Fibroblast of lung (primary cell): ENCODE measurements at regions not wholly inside any gene's neighbourhood (a gene's known extent, or its start where the extent isn't known, plus 50 kb on each side); places are given as distances from the start of the nearest gene placed in this dataset.

Experiments
- CTCF ChIP-seq, 2 donors: IDR thresholded peaks in 1 of 2; conservative IDR thresholded peaks in 1 of 2; 1 replicate in 1 of 2; 2 replicates in 1 of 2; pipeline ENCODE4 v1.5.1; 2011 to 2012; ENCODE audit warnings: low read length in 2 of 2, control low read depth in 1 of 2, inconsistent platforms in 1 of 2, low read depth in 1 of 2, mild to moderate bottlenecking in 1 of 2
- EZH2 ChIP-seq: IDR thresholded peaks from 2 replicates; pipeline ENCODE4 v1.5.1; 2012; ENCODE audit warnings: low read length, control low read depth, mild to moderate bottlenecking; ENCODE audit errors: missing control alignments

DNA sequence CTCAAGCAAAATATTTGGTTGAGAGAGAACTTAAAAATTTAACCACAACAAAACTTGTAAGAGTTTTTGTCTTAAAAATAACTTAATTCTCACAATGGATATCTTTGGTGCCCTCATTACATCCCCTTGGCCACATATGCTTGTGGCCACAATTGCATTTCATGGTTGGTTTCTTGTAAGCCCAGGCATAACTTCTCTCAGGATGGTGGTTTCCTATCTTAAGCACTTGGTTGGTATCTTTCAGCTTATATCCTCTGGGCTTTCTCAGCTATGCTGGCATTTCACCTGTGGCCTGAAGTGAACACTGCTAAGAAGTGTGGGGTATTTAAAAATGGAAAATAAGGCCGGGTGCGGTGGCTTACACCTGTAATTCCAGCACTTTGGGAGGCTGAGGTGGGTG, 212.4 kb upstream of the MEF2C start:
- TF ChIP-seq CTCF (conservative IDR thresholded peaks at IDR 0.05 in 1 of 2, IDR thresholded peaks at IDR 0.05 in 1 of 2; ENCODE audit: low read depth in 1 of 2, low read length in 2 of 2) = no peak
- TF ChIP-seq EZH2 = no peak
